HepG2 (cell line): ENCODE measurements at regions not wholly inside any gene's neighbourhood (a gene's known extent, or its start where the extent isn't known, plus 50 kb on each side); places are given as distances from the start of the nearest gene placed in this dataset.

Experiments used
- ARNT2 ChIP-seq: sonication (generic); formaldehyde crosslinking; IDR thresholded peaks from 2 replicates; pipeline ENCODE4 v1.8.0; 2022; ENCODE audit warnings: mild to moderate bottlenecking, low read depth, missing genetic modification reagents, moderate library complexity
- BORCS8-MEF2B ChIP-seq: sonication (generic); formaldehyde crosslinking; IDR thresholded peaks from 2 replicates; pipeline ENCODE4 v1.8.0; 2022; ENCODE audit warnings: mild to moderate bottlenecking, missing genetic modification reagents
- FOSL1 ChIP-seq: sonication (generic); formaldehyde crosslinking; IDR thresholded peaks from 2 replicates; pipeline ENCODE4 v1.9.0; 2021; ENCODE audit warnings: missing genetic modification reagents, borderline replicate concordance
- HIC2 ChIP-seq: sonication (generic); formaldehyde crosslinking; IDR thresholded peaks from 2 replicates; pipeline ENCODE4 v1.9.0; 2022; ENCODE audit warnings: low read depth, missing genetic modification reagents
- HMGA1 ChIP-seq: sonication (generic); formaldehyde crosslinking; conservative IDR thresholded peaks from 2 replicates; pipeline ENCODE4 v1.4.0; 2020; ENCODE audit warnings: missing genetic modification reagents
- HNF4A ChIP-seq: sonication (generic); formaldehyde crosslinking; IDR thresholded peaks from 2 replicates; pipeline ENCODE4 v1.4.0; 2020; ENCODE audit warnings: missing genetic modification reagents
- NFRKB ChIP-seq: fragments of 450-650 bp; IDR thresholded peaks from 2 replicates; pipeline ENCODE4 v1.6.1; 2017
- NR2C2 ChIP-seq: sonication (generic); formaldehyde crosslinking; IDR thresholded peaks from 2 replicates; pipeline ENCODE4 v1.4.0; 2020; ENCODE audit warnings: missing genetic modification reagents, mild to moderate bottlenecking, moderate library complexity, borderline replicate concordance
- PRDM15 ChIP-seq: sonication (generic); formaldehyde crosslinking; IDR thresholded peaks from 2 replicates; pipeline ENCODE4 v1.4.0; 2020; ENCODE audit warnings: missing genetic modification reagents
- RCOR2 ChIP-seq: IDR thresholded peaks from 2 replicates; pipeline ENCODE4 v1.6.1; 2016; ENCODE audit warnings: missing biosample characterization, missing genetic modification reagents
- SALL1 ChIP-seq: sonication (generic); formaldehyde crosslinking; IDR thresholded peaks from 2 replicates; pipeline ENCODE4 v1.8.0; 2022; ENCODE audit warnings: mild to moderate bottlenecking, missing genetic modification reagents
- SMYD3 ChIP-seq: sonication (generic); formaldehyde crosslinking; IDR thresholded peaks from 2 replicates; pipeline ENCODE4 v1.8.1; 2023; ENCODE audit warnings: mild to moderate bottlenecking, missing genetic modification reagents
- SRSF1 ChIP-seq: fragments of 200-400 bp; formaldehyde crosslinking; optimal IDR thresholded peaks from 2 replicates; pipeline ENCODE3; 2017; ENCODE audit warnings: mild to moderate bottlenecking, low read depth, low read length, moderate library complexity
- ZC3H4 ChIP-seq: sonication (generic); formaldehyde crosslinking; IDR thresholded peaks from 2 replicates; pipeline ENCODE4 v1.4.0; 2020; ENCODE audit warnings: missing genetic modification reagents, borderline replicate concordance
- ZFAT ChIP-seq: sonication (generic); formaldehyde crosslinking; conservative IDR thresholded peaks from 2 replicates; pipeline ENCODE4 v1.8.1; 2023; ENCODE audit warnings: missing genetic modification reagents, inconsistent platforms
- ZNF567 ChIP-seq: sonication (generic); formaldehyde crosslinking; IDR thresholded peaks from 2 replicates; pipeline ENCODE4 v1.8.1; 2023; ENCODE audit warnings: mild to moderate bottlenecking, missing genetic modification reagents, borderline replicate concordance
- ZNF616 ChIP-seq: sonication (generic); formaldehyde crosslinking; IDR thresholded peaks from 2 replicates; pipeline ENCODE4 v1.5.0; 2020; ENCODE audit warnings: low read depth, mild to moderate bottlenecking, missing genetic modification reagents
- ZNF629 ChIP-seq: sonication (generic); formaldehyde crosslinking; conservative IDR thresholded peaks from 2 replicates; pipeline ENCODE4 v1.5.0; 2020; ENCODE audit warnings: missing genetic modification reagents
- ZNF674 ChIP-seq: sonication (generic); formaldehyde crosslinking; IDR thresholded peaks from 2 replicates; pipeline ENCODE4 v1.5.0; 2020; ENCODE audit warnings: low read depth, mild to moderate bottlenecking, missing genetic modification reagents
- ZNF83 ChIP-seq: sonication (generic); formaldehyde crosslinking; IDR thresholded peaks from 2 replicates; pipeline ENCODE4 v1.4.0; 2020; ENCODE audit warnings: missing genetic modification reagents, mild to moderate bottlenecking, borderline replicate concordance
- ZNF850 ChIP-seq: sonication (generic); formaldehyde crosslinking; conservative IDR thresholded peaks from 2 replicates; pipeline ENCODE4 v1.9.0; 2021; ENCODE audit warnings: mild to moderate bottlenecking, missing genetic modification reagents
- TF ChIP-seq, protein P1 (sequence below): sonication (generic); formaldehyde crosslinking; IDR thresholded peaks from 2 replicates; pipeline ENCODE4 v1.5.0; 2020; ENCODE audit warnings: mild to moderate bottlenecking, missing genetic modification reagents, moderate library complexity
- TF ChIP-seq, protein P2 (sequence below): fragments of 450-650 bp; IDR thresholded peaks from 2 replicates; pipeline ENCODE4 v1.6.1; 2017

DNA sequence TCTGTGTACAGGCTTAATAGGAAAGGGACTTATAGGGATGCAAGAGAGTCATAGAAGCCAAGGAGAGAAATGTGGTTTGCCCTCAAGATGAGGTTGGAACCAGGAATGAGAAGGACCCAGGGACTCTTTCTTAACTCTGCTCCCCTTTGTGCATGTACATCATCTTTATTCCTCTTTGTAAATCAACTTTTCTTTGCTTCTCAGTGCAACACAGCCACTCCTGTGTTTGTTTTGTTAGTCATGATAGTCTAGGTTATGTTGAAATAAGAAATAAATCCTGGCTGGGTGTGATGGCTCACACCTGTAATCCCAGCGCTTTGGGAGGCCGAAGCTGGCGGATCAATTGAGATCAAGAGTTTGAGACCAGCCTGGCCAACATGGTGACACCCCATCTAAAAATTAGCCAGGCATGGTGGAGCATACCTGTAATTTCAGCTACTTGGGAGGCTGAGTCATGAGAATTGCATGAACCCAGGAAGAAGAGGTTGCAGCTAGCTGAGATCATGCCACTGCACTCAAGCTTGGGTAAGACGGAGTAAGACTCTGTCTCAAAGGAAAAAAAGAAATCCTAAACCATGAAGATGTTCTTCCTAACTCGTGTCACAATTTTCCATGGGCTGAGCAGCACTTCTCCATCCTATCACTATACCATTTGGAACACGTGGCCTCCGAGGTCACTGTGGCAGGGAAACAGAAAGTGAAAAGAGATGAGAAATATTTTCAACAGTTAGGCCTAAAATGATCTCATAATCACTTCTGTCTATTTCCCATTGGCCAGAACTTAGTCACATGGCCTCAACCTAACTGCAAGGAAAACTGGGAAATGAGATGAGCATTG is 73.0 kb upstream of the TMEM17 start (continued):
- no peak for TF ChIP-seq SRSF1
- no peak for TF ChIP-seq HIC2 (CRISPR knock-in tag)
- TF ChIP-seq, protein P1, sequence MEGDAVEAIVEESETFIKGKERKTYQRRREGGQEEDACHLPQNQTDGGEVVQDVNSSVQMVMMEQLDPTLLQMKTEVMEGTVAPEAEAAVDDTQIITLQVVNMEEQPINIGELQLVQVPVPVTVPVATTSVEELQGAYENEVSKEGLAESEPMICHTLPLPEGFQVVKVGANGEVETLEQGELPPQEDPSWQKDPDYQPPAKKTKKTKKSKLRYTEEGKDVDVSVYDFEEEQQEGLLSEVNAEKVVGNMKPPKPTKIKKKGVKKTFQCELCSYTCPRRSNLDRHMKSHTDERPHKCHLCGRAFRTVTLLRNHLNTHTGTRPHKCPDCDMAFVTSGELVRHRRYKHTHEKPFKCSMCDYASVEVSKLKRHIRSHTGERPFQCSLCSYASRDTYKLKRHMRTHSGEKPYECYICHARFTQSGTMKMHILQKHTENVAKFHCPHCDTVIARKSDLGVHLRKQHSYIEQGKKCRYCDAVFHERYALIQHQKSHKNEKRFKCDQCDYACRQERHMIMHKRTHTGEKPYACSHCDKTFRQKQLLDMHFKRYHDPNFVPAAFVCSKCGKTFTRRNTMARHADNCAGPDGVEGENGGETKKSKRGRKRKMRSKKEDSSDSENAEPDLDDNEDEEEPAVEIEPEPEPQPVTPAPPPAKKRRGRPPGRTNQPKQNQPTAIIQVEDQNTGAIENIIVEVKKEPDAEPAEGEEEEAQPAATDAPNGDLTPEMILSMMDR: no peak
- TF ChIP-seq PRDM15 (CRISPR knock-in tag): no peak
- TF ChIP-seq ARNT2: no peak
- no peak for TF ChIP-seq BORCS8-MEF2B (CRISPR knock-in tag)
- no peak for TF ChIP-seq ZNF674
- TF ChIP-seq NFRKB: no peak
- no peak for TF ChIP-seq HMGA1 (CRISPR knock-in tag)
- TF ChIP-seq HNF4A (CRISPR knock-in tag): no peak
- TF ChIP-seq RCOR2 (CRISPR knock-in tag): peak; percentile 85
- TF ChIP-seq, protein P2, sequence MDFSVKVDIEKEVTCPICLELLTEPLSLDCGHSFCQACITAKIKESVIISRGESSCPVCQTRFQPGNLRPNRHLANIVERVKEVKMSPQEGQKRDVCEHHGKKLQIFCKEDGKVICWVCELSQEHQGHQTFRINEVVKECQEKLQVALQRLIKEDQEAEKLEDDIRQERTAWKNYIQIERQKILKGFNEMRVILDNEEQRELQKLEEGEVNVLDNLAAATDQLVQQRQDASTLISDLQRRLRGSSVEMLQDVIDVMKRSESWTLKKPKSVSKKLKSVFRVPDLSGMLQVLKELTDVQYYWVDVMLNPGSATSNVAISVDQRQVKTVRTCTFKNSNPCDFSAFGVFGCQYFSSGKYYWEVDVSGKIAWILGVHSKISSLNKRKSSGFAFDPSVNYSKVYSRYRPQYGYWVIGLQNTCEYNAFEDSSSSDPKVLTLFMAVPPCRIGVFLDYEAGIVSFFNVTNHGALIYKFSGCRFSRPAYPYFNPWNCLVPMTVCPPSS: no peak
- peak; percentile 57 for TF ChIP-seq SALL1 (CRISPR knock-in tag)
- TF ChIP-seq ZFAT (CRISPR knock-in tag): no peak
- TF ChIP-seq ZNF567 (CRISPR knock-in tag): no peak
- peak; percentile 83; the same call in 1 of the 2 replicates for TF ChIP-seq FOSL1
- TF ChIP-seq SMYD3 (CRISPR knock-in tag): no peak
- TF ChIP-seq ZNF616 (CRISPR knock-in tag): no peak
- TF ChIP-seq ZNF850 (CRISPR knock-in tag): no peak
- no peak for TF ChIP-seq ZNF629 (CRISPR knock-in tag)
- no peak for TF ChIP-seq ZNF83 (CRISPR knock-in tag)
- TF ChIP-seq ZC3H4 (CRISPR knock-in tag): no peak
- TF ChIP-seq NR2C2 (CRISPR knock-in tag): no peak
